MCF 10A (cell line): ENCODE measurements at regions not wholly inside any gene's neighbourhood (a gene's known extent, or its start where the extent isn't known, plus 50 kb on each side); places are given as distances from the start of the nearest gene placed in this dataset.

ENCODE experiments used
- BruUV-seq: library from RNA; stranded (reverse); fragments of 400-500 nt; replicated peaks from 2 replicates; lab custom pipeline; 2021; lab: Mats Ljungman, UMichigan
- CTCF ChIA-PET: fragments of 300-600 bp; sonication (Branson Sonifier 250); formaldehyde crosslinking; extraction: SDS; loops from one replicate; lab custom pipeline; 2021; ENCODE audit warnings: antibody characterized with exemption, inconsistent platforms; lab: Yijun Ruan, JAX
- POLR2A ChIA-PET: fragments of 300-600, 350-650 bp; sonication (Branson Sonifier 250); formaldehyde crosslinking; extraction: SDS; loops from one replicate; lab custom pipeline; 2020; ENCODE audit warnings: antibody characterized with exemption, inconsistent platforms; lab: Yijun Ruan, JAX
- DNase-seq: peaks from one replicate; pipeline ENCODE4 v3.0.0-alpha.2; 2018; ENCODE audit not compliant: unreplicated experiment
- H3K27ac Mint-ChIP-seq: one replicate; pipeline ENCODE4 v1.8.0; 2022; ENCODE audit warnings: mild to moderate bottlenecking, low read depth, mixed read lengths; ENCODE audit not compliant: unreplicated experiment
- H3K27me3 Mint-ChIP-seq: one replicate; pipeline ENCODE4 v1.8.0; 2022; ENCODE audit warnings: mixed read lengths; ENCODE audit not compliant: insufficient read depth, unreplicated experiment
- H3K36me3 Mint-ChIP-seq: one replicate; pipeline ENCODE4 v1.8.0; 2022; ENCODE audit warnings: mild to moderate bottlenecking, moderate library complexity, mixed read lengths; ENCODE audit not compliant: insufficient read depth, unreplicated experiment
- H3K4me1 Mint-ChIP-seq: one replicate; pipeline ENCODE4 v1.8.0; 2022; ENCODE audit warnings: mixed read lengths; ENCODE audit not compliant: insufficient read depth, unreplicated experiment
- H3K4me3 Mint-ChIP-seq: one replicate; pipeline ENCODE4 v1.8.0; 2022; ENCODE audit warnings: mild to moderate bottlenecking, moderate library complexity, mixed read lengths; ENCODE audit not compliant: unreplicated experiment
- H3K9me3 Mint-ChIP-seq: one replicate; pipeline ENCODE4 v1.8.0; 2022; ENCODE audit warnings: mixed read lengths; ENCODE audit not compliant: unreplicated experiment
- CTCF ChIP-seq: fragments of 200-600 bp; IDR thresholded peaks from one replicate; pipeline ENCODE4 v1.8.0; 2022; ENCODE audit warnings: antibody characterized with exemption, mild to moderate bottlenecking; ENCODE audit not compliant: unreplicated experiment
- intact Hi-C: fragments of 100-400 bp; cut with micrococcal nuclease; formaldehyde crosslinking; loops from 2 replicates; pipeline ENCODE4 v1.14.1; 2022

GRCh38 chr2:12577091-12577490 lies 139.6 kb upstream of the TRIB2 start:
- no peaks in the 10 kb centered on the region for H3K27me3 Mint-ChIP-seq
- H3K36me3 Mint-ChIP-seq = no peaks in the 10 kb centered on the region
- no peak overlapping the region for H3K27ac Mint-ChIP-seq
- DNase-seq = no peak
- TF ChIP-seq CTCF = no peak
- no peak overlapping the region for H3K4me3 Mint-ChIP-seq
- H3K9me3 Mint-ChIP-seq = no peaks in the 10 kb centered on the region
- ChIA-PET CTCF (interaction anchor here (1.0 kb wide), 1 partner anchor 13 kb away, joined by 3 read pairs; no protein-coding TSS in a partner anchor), POLR2A (interaction anchor here (1.0 to 1.1 kb wide), 2 partner anchors 13 to 18 kb away, joined by 3 read pairs; no protein-coding TSS in a partner anchor)
- no TSS peak for BruUV-seq
- intact Hi-C loops = no loop called here
- peaks cover 6% of the 10 kb centered on the region for H3K4me1 Mint-ChIP-seq

- intact Hi-C loops = no loop called here
- ChIA-PET POLR2A (interaction anchor here (1.0 to 1.1 kb wide), 2 partner anchors 14 to 18 kb away, joined by 3 read pairs; no protein-coding TSS in a partner anchor), CTCF (interaction anchor here (0.7 to 1.0 kb wide), 3 partner anchors 14 to 127 kb away, joined by 3 read pairs; no protein-coding TSS in a partner anchor)
- Mint-ChIP-seq H3K4me3 (no peak overlapping the region), H3K4me1 (peaks cover 6% of the 10 kb centered on the region), H3K9me3 (no peaks in the 10 kb centered on the region), H3K27ac (no peak overlapping the region), H3K27me3 (no peaks in the 10 kb centered on the region), H3K36me3 (no peaks in the 10 kb centered on the region)
- no peak for DNase-seq
- no peak for TF ChIP-seq CTCF
- no TSS peak for BruUV-seq
Measured at GRCh38 chr2:12577567-12578253, 139.0 kb upstream of the TRIB2 start.

GRCh38 chr2:12579018-12579417 lies 137.7 kb upstream of the TRIB2 start:
- no peak for TF ChIP-seq CTCF
- Mint-ChIP-seq H3K9me3 (no peaks in the 10 kb centered on the region), H3K4me1 (peaks cover 6% of the 10 kb centered on the region), H3K4me3 (no peak overlapping the region), H3K36me3 (no peaks in the 10 kb centered on the region), H3K27ac (no peak overlapping the region), H3K27me3 (no peaks in the 10 kb centered on the region)
- POLR2A ChIA-PET = interaction anchor here (0.7 kb wide), 1 partner anchor 23 kb away, joined by 3 read pairs; no protein-coding TSS in a partner anchor
- intact Hi-C loops = no loop called here
- no peak for DNase-seq
- CTCF ChIA-PET = interaction anchor here (0.6 kb wide), 1 partner anchor 55 kb away, joined by 3 read pairs; no protein-coding TSS in a partner anchor
- BruUV-seq = no TSS peak

- Mint-ChIP-seq H3K9me3 (no peaks in the 10 kb centered on the region), H3K27ac (no peak overlapping the region), H3K4me1 (peaks cover 10% of the 10 kb centered on the region), H3K27me3 (no peaks in the 10 kb centered on the region), H3K36me3 (no peaks in the 10 kb centered on the region), H3K4me3 (no peak overlapping the region)
- intact Hi-C loops = loop anchor here (10.0 kb wide), 1 partner anchor 130 kb away; the partner anchor contains the start of gene TRIB2
- no TSS peak for BruUV-seq
- TF ChIP-seq CTCF = no peak
- POLR2A ChIA-PET = no interaction called here
- no peak for DNase-seq
- CTCF ChIA-PET = interaction anchor here (0.7 kb wide), 1 partner anchor 288 kb away, joined by 3 read pairs; no protein-coding TSS in a partner anchor
Measured at GRCh38 chr2:12584338-12584737, 132.4 kb upstream of the TRIB2 start.
